SK-N-SH (cell line): ENCODE measurements at regions not wholly inside any gene's neighbourhood (a gene's known extent, or its start where the extent isn't known, plus 50 kb on each side); places are given as distances from the start of the nearest gene placed in this dataset.

Experiments
- CTCF ChIA-PET: fragments of 300-600, 350-600 bp; formaldehyde crosslinking; extraction: SDS; loops from one replicate; lab custom pipeline; 2021; lab: Yijun Ruan, JAX
- POLR2A ChIA-PET: fragments of 350-600 bp; sonication (Branson Sonifier 250); formaldehyde crosslinking; extraction: SDS; loops from one replicate; lab custom pipeline; 2020; ENCODE audit warnings: antibody characterized with exemption, inconsistent platforms; lab: Yijun Ruan, JAX
- DNase-seq: peaks from one replicate; pipeline ENCODE4 v3.0.0; 2012
- H2AFZ ChIP-seq: fragments of 200-600 bp; sonication (generic); 2 replicates; pipeline ENCODE4 v1.8.1; 2016; ENCODE audit warnings: antibody characterized with exemption, mild to moderate bottlenecking, low read depth
- H3F3A ChIP-seq: fragments of 200-600 bp; sonication (generic); replicated peaks from 2 replicates; pipeline ENCODE3; 2016; ENCODE audit warnings: antibody characterized with exemption, mild to moderate bottlenecking; ENCODE audit not compliant: insufficient read depth
- H3K27ac ChIP-seq, 2 experiments: fragments of 200-500 bp in 1 of 2; fragments of 200-600 bp in 1 of 2; sonication (Bioruptor generic) in 1 of 2; sonication (generic), shearing (Covaris generic) in 1 of 2; 2 replicates each; pipeline versions ENCODE4 v1.5.1 to v1.6.1; 2014 to 2016; ENCODE audit warnings: low read depth in 2 of 2, inconsistent platforms in 1 of 2, low read length in 1 of 2, mild to moderate bottlenecking in 1 of 2, mixed read lengths in 1 of 2
- H3K27me3 ChIP-seq: fragments of 200-600 bp; sonication (generic), shearing (Covaris generic); 2 replicates; pipeline ENCODE4 v1.6.1; 2016; ENCODE audit warnings: mixed run types; ENCODE audit not compliant: insufficient read depth
- H3K36me3 ChIP-seq, 2 experiments: fragments of 200-500 bp in 1 of 2; fragments of 200-600 bp in 1 of 2; sonication (Bioruptor generic) in 1 of 2; sonication (generic) in 1 of 2; replicated peaks in 1 of 2; 2 replicates each; pipeline versions ENCODE3 to v1.5.1; 2014 to 2016; ENCODE audit warnings: low read length in 1 of 2, mild to moderate bottlenecking in 1 of 2; ENCODE audit not compliant: insufficient read depth in 2 of 2, control insufficient read depth in 1 of 2
- H3K4me1 ChIP-seq, 2 experiments: fragments of 200-500 bp in 1 of 2; fragments of 200-600 bp in 1 of 2; sonication (Bioruptor generic) in 1 of 2; sonication (generic), shearing (Covaris generic) in 1 of 2; 2 replicates each; pipeline versions ENCODE4 v1.5.1 to v1.6.1; 2014 to 2016; ENCODE audit warnings: low read depth in 1 of 2, low read length in 1 of 2, mixed run types in 1 of 2; ENCODE audit not compliant: insufficient read depth in 2 of 2, control insufficient read depth in 1 of 2
- H3K4me2 ChIP-seq: fragments of 200-600 bp; sonication (generic), shearing (Covaris generic); 2 replicates; pipeline ENCODE4 v1.6.1; 2017; ENCODE audit warnings: mixed run types
- H3K4me3 ChIP-seq, 2 experiments: fragments of 200-500 bp in 1 of 2; fragments of 200-600 bp in 1 of 2; sonication (Bioruptor generic) in 1 of 2; sonication (generic), shearing (Covaris generic) in 1 of 2; 2 replicates each; pipeline versions ENCODE4 v1.5.1 to v1.8.1; 2014 to 2016; ENCODE audit warnings: low read depth in 2 of 2, inconsistent platforms in 1 of 2, low read length in 1 of 2, mild to moderate bottlenecking in 1 of 2, mixed read lengths in 1 of 2, moderate library complexity in 1 of 2
- H3K79me2 ChIP-seq: fragments of 200-600 bp; sonication (generic); 2 replicates; pipeline ENCODE4 v1.8.1; 2017; ENCODE audit warnings: mild to moderate bottlenecking; ENCODE audit not compliant: insufficient read depth
- H3K9ac ChIP-seq: fragments of 200-600 bp; sonication (generic); 2 replicates; pipeline ENCODE4 v1.6.1; 2017; ENCODE audit warnings: mixed run types
- H3K9me2 ChIP-seq: fragments of 200-600 bp; sonication (generic); 2 replicates; pipeline ENCODE4 v1.6.1; 2017; ENCODE audit warnings: mixed run types
- H3K9me3 ChIP-seq: fragments of 200-600 bp; sonication (generic); 2 replicates; pipeline ENCODE4 v1.6.1; 2017; ENCODE audit warnings: mixed run types, mild to moderate bottlenecking, moderate library complexity
- H4K20me1 ChIP-seq: fragments of 200-600 bp; sonication (generic); 2 replicates; pipeline ENCODE4 v1.6.1; 2017; ENCODE audit warnings: mild to moderate bottlenecking, mixed run types; ENCODE audit not compliant: insufficient read depth
- EP300 ChIP-seq, 2 experiments: IDR thresholded peaks; 2 replicates each; pipeline versions ENCODE4 v1.4.0 to v1.6.1; 2012; ENCODE audit warnings: borderline replicate concordance in 1 of 2, low read depth in 1 of 2, low read length in 1 of 2
- EZH2phosphoT487 ChIP-seq: fragments of 200-600 bp; sonication (generic); IDR thresholded peaks from 2 replicates; pipeline ENCODE4 v1.6.1; 2017; ENCODE audit warnings: low read depth, mixed run types, mild to moderate bottlenecking, antibody characterized with exemption, moderate library complexity, borderline replicate concordance
- FOXJ3 ChIP-seq: sonication (generic); formaldehyde crosslinking; IDR thresholded peaks from 2 replicates; pipeline ENCODE4 v1.5.1; 2020; ENCODE audit warnings: mild to moderate bottlenecking, missing genetic modification reagents
- FOXM1 ChIP-seq: IDR thresholded peaks from 2 replicates; pipeline ENCODE4 v1.4.0; 2012; ENCODE audit warnings: low read depth, mild to moderate bottlenecking
- GATA2 ChIP-seq: sonication (generic); formaldehyde crosslinking; IDR thresholded peaks from 2 replicates; pipeline ENCODE4 v1.5.0; 2020; ENCODE audit warnings: mild to moderate bottlenecking, missing genetic modification reagents
- MEF2A ChIP-seq: IDR thresholded peaks from 2 replicates; pipeline ENCODE4 v1.4.0; 2012; ENCODE audit warnings: low read depth, borderline replicate concordance
- NRF1 ChIP-seq: IDR thresholded peaks from 2 replicates; pipeline ENCODE4 v1.6.1; 2012; ENCODE audit warnings: low read depth, mild to moderate bottlenecking, low read length
- POLR2AphosphoS5 ChIP-seq: IDR thresholded peaks from 2 replicates; pipeline ENCODE4 v1.6.1; 2012; ENCODE audit warnings: low read depth, low read length
- RFX5 ChIP-seq: IDR thresholded peaks from 2 replicates; pipeline ENCODE4 v1.6.1; 2012; ENCODE audit warnings: mild to moderate bottlenecking, improper control_type of control experiment, low read length
- RXRA ChIP-seq: IDR thresholded peaks from 2 replicates; pipeline ENCODE4 v1.4.0; 2012; ENCODE audit warnings: low read depth, mild to moderate bottlenecking, borderline replicate concordance
- SIN3A ChIP-seq: IDR thresholded peaks from 2 replicates; pipeline ENCODE4 v1.6.1; 2012; ENCODE audit warnings: low read depth, mild to moderate bottlenecking, low read length, moderate library complexity, borderline replicate concordance
- SMC3 ChIP-seq: IDR thresholded peaks from 2 replicates; pipeline ENCODE4 v1.6.1; 2012; ENCODE audit warnings: low read depth, low read length, improper control_type of control experiment
- TCF12 ChIP-seq: IDR thresholded peaks from 2 replicates; pipeline ENCODE4 v1.4.0; 2012
- TEAD4 ChIP-seq: IDR thresholded peaks from 2 replicates; pipeline ENCODE4 v1.4.0; 2012; ENCODE audit warnings: mild to moderate bottlenecking, borderline replicate concordance; ENCODE audit not compliant: insufficient read depth
- USF1 ChIP-seq: IDR thresholded peaks from 2 replicates; pipeline ENCODE4 v1.4.0; 2012; ENCODE audit warnings: low read depth, borderline replicate concordance
- WGBS: methylation state at CpG from one replicate; pipeline ENCODE4 v1.1.6; 2017; ENCODE audit warnings: low lambda C conversion rate; 5-methylcytosine and 5-hydroxymethylcytosine counted together
- TF ChIP-seq, protein P1 (sequence below): IDR thresholded peaks from 2 replicates; pipeline ENCODE4 v1.4.0; 2012; ENCODE audit warnings: low read depth, borderline replicate concordance

GRCh38 chr2:109686921-109687320 is 72.8 kb downstream of the SOWAHC start:
- no peaks in the 10 kb centered on the region for H3K27me3 ChIP-seq

DNA sequence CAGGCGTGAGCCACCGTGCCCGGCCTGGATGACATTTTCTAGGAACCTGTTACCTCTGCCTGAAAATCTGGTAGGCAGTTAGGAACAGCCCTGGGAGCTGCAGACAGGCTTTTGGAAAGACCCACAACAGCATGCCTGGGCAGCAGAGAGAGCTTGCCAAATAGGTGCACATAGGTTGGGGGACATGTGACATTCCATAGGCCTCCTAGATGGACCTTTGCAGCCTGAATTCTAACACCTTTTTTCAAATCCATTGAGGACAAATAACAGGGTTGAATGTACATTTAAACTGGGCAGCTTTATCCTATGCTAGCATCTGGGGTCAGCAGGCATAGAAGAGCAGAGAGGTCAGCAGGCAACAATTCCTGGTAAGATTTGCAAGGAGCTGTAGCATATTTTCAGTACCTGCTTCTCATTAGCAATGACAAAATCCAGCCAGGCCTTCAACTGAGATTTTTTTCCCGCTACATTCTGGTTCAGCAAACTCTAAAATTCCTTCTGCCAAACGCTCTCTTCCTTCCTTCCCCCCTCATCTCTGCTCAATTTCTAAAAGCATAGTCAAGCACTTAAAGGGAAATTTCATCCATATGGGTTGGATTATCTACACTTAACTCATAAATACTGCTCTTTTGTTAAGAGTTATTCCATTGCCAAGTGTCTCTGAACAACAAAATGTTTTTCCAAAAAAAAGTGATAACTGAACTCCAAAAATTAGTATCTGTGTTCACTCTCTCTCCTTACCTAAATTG is 75.2 kb downstream of the SOWAHC start:
- Histone ChIP-seq H3K27me3 (no peaks in the 10 kb centered on the region), H3K79me2 (no peaks in the 10 kb centered on the region), H3K4me3 (no peak overlapping the region), H3K27ac (peak overlapping the region in 1 of 2 experiments; percentile 82; a peak in 2 of 4 replicates), H3K9ac (no peak overlapping the region), H3F3A (no peaks in the 10 kb centered on the region), H2AFZ (no peak overlapping the region), H4K20me1 (no peaks in the 10 kb centered on the region), H3K9me3 (no peaks in the 10 kb centered on the region), H3K36me3 (no peaks in the 10 kb centered on the region), H3K4me1 (peaks cover 0 to 3% of the 10 kb centered on the region in 2 experiments; a peak in 2 of 4 replicates), H3K9me2 (no peaks in the 10 kb centered on the region), H3K4me2 (no peak overlapping the region)
- no peak for DNase-seq
- CTCF ChIA-PET = no interaction called here
- WGBS = 64% methylated on average over 5 of the region's 5 CpGs
- TF ChIP-seq TCF12 = peak; percentile 84
- no peak for TF ChIP-seq SMC3
- peak in 1 of 2 experiments; percentile 36; a peak in 1 of 4 replicates for TF ChIP-seq EP300 (IDR thresholded peaks at IDR 0.05; ENCODE audit: borderline replicate concordance in 1 of 2, low read depth in 1 of 2, low read length in 1 of 2)
- peak; percentile 19; the same call in 1 of the 2 replicates for TF ChIP-seq POLR2AphosphoS5
- POLR2A ChIA-PET = no interaction called here

More at GRCh38 chr2:109686921-109687320, 72.8 kb downstream of the SOWAHC start:
- Histone ChIP-seq H3F3A (no peaks in the 10 kb centered on the region), H3K4me1 (peaks cover 0 to 3% of the 10 kb centered on the region in 2 experiments; a peak in 2 of 4 replicates), H3K27ac (no peak overlapping the region), H3K9me2 (no peaks in the 10 kb centered on the region), H3K36me3 (no peaks in the 10 kb centered on the region), H3K79me2 (no peaks in the 10 kb centered on the region), H4K20me1 (no peaks in the 10 kb centered on the region), H3K4me2 (no peak overlapping the region), H2AFZ (no peak overlapping the region), H3K9ac (no peak overlapping the region), H3K9me3 (no peaks in the 10 kb centered on the region), H3K4me3 (no peak overlapping the region)
- ChIA-PET CTCF (interaction anchor here (2.3 kb wide), 1 partner anchor 141 kb away, joined by 8 read pairs; no protein-coding TSS in a partner anchor), POLR2A (no interaction called here)
- 91% methylated on average over 4 of the region's 4 CpGs for WGBS
- DNase-seq = no peak
- TF ChIP-seq EZH2phosphoT487 (no peak), EP300 (IDR thresholded peaks at IDR 0.05; ENCODE audit: borderline replicate concordance in 1 of 2, low read depth in 1 of 2, low read length in 1 of 2) (no peak), GATA2 (CRISPR knock-in tag) (no peak), FOXJ3 (CRISPR knock-in tag) (no peak), FOXM1 (no peak), SIN3A (no peak), USF1 (no peak), RFX5 (no peak), RXRA (no peak), NRF1 (no peak), MEF2A (no peak), TEAD4 (no peak)
- TF ChIP-seq, protein P1, sequence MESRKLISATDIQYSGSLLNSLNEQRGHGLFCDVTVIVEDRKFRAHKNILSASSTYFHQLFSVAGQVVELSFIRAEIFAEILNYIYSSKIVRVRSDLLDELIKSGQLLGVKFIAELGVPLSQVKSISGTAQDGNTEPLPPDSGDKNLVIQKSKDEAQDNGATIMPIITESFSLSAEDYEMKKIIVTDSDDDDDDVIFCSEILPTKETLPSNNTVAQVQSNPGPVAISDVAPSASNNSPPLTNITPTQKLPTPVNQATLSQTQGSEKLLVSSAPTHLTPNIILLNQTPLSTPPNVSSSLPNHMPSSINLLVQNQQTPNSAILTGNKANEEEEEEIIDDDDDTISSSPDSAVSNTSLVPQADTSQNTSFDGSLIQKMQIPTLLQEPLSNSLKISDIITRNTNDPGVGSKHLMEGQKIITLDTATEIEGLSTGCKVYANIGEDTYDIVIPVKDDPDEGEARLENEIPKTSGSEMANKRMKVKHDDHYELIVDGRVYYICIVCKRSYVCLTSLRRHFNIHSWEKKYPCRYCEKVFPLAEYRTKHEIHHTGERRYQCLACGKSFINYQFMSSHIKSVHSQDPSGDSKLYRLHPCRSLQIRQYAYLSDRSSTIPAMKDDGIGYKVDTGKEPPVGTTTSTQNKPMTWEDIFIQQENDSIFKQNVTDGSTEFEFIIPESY = no peak
